NCI-H1417 (cell line): ENCODE measurements at regions not wholly inside any gene's neighbourhood (a gene's known extent, or its start where the extent isn't known, plus 50 kb on each side); places are given as distances from the start of the nearest gene placed in this dataset.
A peak's percentile ranks its signal among the peaks of the same experiment; 100 is the strongest.
"Not testable (repeated sequence)": the region's sequence is repeated elsewhere in the genome, so short reads cannot be mapped to it uniquely, and the experiment has no call there.

ENCODE experiments used
- DNase-seq, 3 experiments: peaks; one replicate each; lab custom pipeline; 2025; lab: John Stamatoyannopoulos, UW

DNA sequence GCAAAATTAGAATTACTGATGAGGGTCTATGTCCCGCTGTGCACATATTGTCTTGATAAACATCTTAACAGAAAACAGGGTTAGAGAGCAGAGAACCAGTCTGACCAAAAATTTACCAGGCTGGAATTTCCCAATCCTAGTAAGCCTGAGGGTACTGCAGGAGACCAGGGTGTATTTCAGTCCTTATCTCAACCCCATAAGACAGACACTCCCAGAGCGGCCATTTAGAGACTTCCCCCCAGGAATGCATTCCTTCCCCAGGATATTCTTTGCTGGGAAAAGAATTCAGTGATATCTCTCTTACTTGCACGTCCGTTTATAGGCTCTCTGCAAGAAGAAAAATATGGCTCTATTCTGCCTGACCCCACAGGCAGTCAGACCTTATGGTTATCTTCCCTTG is 101.4 kb upstream of the FAM3C start:
- DNase-seq: not testable (repeated sequence)

DNA sequence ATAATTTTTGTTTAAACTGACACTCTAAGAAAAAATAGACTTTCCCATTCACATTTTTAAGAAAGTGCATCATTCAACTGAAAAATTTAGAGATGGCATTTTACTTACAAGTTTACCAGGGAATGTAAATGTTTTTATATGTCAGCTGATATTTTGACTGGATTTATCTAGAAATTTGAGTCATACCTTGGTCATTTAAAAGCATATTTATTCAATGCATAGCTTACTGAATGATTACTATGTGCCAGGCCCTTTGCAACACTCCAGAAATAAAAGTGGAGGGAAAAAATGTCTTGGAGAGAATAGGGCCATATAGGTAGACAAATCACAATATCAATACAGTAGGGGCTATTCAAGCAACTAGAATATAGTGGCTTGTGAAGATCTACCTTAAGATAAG is 98.4 kb upstream of the FAM3C start:
- DNase-seq: no peak

- no peak for DNase-seq
Measured at GRCh38 chr7:121493553-121493952, 97.4 kb upstream of the FAM3C start.

- DNase-seq: no peak
Measured at GRCh38 chr7:121490309-121490708, 94.2 kb upstream of the FAM3C start.

GRCh38 chr7:121489440-121489839 is 93.3 kb upstream of the FAM3C start:
- DNase-seq: no peak

DNA sequence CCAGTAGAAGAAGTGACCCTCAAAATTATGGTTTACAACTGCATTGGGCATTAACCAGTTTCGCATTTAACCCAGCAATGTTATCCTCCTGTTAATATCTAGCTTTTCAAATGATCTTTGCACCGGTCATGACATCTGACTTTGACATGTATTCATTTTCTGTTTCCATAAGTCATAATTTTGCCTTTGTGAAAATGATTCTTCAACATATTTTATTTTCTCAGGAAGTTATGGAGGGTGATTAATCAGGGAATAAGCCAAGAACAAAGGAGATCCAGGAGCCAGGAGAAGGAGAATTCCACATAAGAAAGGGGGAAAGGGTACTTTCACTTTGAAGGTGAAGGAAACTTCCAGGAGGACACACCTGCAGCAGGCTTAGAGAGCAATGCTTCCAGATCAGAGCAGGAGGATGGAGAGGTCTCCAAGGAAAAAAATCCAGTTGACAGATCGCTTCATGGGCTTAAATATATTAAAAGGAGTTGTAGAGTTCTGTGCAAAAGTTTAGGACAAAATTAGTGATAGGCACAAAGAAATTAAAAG is 92.1 kb upstream of the FAM3C start:
- no peak for DNase-seq

GRCh38 chr7:121486590-121486989 is 90.5 kb upstream of the FAM3C start:
- DNase-seq: no peak

DNA sequence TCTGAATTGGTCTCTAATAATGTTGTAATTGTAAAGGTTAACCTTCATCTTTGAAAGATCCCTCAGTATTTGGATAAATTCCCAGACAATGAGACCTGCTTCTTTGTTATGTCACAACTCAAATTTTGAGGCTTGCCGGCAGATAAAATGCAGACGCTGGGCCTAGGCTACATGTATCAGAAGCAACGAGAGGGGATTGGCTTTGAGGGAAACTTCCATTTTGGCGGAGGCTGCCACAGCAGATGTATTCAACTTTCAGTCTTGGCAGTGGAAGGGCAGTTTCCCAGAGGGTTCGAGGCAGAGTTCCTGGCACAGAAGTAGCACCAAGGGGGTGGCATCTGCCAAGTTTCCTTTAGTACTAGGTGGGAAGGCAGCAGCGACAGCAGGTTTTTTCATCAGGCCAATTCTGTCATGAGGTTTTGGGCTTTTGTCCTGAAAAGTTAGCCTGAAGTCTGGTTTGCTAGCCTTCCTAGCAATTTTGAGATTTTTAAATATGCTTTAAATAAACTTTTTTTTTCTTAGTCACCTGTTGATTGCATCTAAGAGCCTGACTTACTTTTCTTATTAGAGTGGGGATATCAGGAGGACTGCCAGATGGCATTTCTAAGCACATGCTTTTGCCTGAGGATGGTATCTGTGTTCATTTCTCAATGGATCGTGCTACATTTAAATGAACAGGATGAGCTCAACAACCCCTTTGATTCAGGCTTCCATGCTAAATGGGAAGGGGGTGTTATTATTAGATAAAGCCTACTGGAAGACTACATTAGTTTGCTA is 89.5 kb upstream of the FAM3C start:
- DNase-seq: no peak

DNA sequence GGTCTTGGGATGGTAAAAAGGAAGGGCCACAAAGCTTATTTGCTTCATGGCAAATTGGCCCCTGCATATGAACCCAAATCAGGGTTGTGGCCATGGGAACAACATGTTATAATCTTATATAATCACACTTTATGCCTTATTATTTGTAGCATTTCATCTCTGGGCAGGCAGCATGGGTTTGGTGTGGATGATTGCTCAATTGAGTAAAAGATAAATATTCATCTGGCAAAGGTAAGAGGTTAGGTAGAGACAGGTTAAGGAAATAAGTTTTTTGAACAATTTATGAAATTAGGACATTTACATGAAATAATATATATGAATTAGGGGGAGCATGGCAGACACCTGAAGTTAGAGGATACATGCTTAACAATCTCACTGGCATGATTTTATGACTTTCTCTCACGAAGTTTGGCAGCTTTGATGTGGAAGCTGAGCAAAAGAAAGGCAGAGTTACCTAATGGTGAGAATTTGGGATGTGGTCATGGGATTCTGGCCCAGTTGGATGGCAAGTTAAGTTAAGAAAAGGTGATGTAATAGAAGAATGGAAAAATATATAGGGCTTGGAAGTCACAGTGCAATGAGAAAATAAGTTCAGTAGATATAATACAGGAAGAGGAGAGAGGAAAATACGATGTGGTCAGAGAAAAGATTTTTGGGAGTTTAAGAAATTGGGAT is 88.1 kb upstream of the FAM3C start:
- no peak for DNase-seq

- no peak for DNase-seq
Measured at GRCh38 chr7:121480566-121481335, 84.6 kb upstream of the FAM3C start.

DNA sequence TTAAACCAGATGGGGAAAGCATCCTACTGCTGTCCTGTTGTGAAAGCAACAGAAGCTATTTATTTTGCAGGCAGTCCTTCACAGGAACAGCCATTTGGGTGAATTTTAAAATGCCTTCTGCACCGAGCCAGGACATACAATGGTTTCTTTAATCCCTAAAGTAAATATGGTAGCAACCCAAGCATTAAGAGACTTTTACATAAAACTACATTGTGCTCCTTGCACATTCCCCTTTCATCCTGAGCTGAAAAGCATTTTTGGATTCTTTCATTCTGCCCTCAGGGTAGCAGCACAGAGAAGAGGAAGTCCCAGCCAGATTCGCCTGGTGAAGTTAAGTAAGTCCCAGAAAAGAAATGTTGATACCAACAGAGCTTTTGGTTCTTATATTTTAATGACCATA is 84.0 kb upstream of the FAM3C start:
- DNase-seq: no peak

DNA sequence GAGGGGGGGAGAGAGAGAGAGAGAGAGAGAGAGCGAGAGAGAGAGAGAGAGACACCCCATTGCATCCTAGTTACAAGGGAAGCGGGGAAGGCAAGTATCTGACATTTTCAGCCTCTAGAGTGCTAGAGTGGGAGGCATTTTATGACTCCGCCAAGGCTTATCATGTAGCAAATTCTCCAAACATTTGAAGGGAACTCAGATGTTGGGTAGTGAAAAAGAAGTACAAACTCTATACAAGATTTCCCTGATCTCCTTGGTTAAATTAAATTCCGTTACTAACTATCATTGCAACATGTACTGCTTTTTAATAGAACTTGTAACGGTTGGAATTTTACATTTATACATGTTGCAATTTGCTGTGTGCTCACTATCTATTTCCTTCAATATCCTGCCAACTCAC is 83.4 kb upstream of the FAM3C start:
- no peak for DNase-seq

DNA sequence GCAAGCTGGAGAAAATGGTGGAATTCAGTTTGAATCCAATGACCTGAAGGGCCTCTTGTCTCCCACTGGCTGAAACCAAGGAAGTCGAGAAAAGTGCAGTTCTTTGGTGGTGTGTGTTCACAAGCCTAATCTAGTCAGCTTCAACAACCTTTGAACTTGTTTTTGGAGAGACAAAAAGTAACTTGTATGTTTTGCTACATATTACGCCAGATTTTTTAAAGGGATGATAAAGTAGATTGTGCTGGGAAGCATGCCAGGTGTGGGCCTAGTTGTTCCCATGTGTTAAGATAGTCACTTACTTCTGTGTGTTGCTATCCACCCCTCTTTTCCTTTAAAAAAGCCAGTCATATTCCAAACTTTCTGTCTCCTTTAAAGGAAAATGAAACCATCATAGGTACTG is 79.7 kb upstream of the FAM3C start:
- no peak for DNase-seq

DNA sequence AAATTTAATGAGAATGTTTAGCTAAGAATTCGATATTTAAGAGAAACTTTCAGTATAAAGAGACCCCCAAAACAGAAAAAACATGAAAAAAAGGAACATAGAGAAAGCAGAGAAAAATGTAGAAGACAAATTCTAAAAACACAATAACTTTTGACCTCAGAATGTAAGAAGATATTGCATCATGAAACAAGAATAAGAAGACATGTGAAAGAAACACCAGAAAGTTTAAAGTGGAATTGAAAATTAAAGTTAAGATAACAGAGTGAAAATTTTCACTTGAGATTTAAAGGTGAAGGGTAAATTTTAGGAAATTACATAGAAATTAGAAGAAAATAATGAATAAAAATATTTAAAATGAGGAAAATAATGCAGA is 78.2 kb upstream of the FAM3C start:
- DNase-seq: no peak

DNA sequence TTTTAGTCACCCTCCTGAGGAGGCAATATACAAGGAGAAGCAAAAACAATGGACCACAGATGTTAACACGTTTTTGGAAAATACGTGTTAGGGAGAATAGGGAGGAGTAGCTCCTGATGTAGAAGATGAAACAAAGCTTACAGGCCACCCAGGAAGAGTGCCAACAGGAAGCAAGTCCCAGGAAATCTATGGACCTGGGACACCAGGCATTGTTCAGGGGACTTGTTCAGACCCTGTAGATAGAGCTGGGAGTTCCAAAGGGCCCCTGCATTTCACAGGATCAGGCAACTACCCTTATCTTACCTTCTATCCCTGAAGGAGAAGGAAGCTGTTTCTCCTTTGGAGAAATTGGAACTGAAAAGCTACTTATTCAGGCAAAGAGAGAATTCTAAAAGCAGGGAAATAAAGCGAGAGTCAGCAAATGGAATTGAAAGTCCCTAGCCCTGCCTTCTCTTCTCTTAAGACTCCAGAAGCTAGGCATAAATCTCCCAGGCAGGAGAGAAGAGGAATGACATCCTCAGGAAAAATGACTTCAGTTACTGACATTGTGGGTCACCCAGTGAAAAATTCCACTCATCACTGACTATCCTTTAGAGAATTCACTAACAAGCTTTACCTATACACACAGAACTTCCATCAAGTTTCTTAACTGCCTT is 77.7 kb upstream of the FAM3C start:
- DNase-seq: no peak

- no peak for DNase-seq
Measured at GRCh38 chr7:121466455-121466854, 70.3 kb upstream of the FAM3C start.

DNA sequence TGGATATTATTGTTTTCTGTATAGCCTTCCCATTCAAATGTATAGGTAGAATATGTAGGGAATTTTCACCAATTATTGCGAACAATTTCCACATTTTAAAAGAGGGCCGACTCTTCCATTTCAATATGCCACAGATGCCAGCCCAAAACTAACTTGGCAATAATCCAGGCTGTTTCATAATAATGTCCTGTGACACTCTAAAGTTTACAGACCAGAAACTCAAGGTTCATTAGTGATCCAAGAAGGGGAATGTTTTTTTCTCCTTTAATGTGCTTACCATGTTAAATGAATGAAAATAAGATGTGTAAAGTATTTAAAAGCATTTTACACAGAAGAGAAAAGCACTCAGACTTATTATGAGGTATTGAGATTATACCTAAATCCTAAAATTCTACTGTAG is 63.0 kb upstream of the FAM3C start:
- no peak for DNase-seq

GRCh38 chr7:121456785-121457359 is 60.8 kb upstream of the FAM3C start:
- DNase-seq: peak in 2 of 3 experiments; percentile 21 to 29

DNA sequence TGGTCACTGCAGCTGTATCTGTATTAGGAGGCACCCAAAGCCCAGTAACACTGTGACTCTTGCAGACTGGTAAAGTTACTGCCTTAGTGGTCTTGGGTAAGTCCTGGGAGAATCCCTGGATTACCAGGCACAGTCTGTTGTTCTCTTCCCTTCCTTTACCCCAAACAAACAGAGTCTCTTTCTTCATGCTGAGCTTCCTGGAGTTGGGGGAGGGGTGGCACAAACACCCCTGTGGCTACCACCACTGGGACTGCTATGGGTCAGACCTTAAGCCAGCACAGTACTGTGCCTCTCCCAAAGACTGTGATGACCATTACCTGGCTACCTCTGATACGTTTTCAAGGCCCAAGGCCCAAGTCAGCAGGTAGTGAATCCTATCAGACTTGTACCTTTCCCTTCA is 59.9 kb upstream of the FAM3C start:
- DNase-seq: no peak

DNA sequence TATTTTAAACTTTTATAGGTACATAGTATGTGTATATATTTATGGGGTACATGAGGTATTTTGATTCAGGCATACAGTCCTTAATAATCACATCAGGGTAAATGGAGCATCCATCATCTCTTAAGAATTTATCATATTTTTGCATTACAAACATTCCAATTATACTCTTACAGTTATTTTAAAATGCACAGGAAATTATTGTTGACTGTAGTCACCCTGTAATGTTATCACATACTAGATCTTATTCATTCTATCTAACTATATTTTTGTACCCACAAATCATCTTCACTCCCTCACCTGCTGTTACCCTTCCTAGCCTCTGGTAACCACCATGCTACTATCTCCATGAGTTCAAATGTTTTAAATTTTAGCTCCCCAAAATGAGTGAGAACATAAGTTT is 56.3 kb upstream of the FAM3C start:
- no peak for DNase-seq

GRCh38 chr7:121451367-121452094 is 55.4 kb upstream of the FAM3C start:
- no peak for DNase-seq
